ENCODE measurements at regions not wholly inside any gene's neighbourhood (a gene's known extent, or its start where the extent isn't known, plus 50 kb on each side); places are given as distances from the start of the nearest gene placed in this dataset.

DNA sequence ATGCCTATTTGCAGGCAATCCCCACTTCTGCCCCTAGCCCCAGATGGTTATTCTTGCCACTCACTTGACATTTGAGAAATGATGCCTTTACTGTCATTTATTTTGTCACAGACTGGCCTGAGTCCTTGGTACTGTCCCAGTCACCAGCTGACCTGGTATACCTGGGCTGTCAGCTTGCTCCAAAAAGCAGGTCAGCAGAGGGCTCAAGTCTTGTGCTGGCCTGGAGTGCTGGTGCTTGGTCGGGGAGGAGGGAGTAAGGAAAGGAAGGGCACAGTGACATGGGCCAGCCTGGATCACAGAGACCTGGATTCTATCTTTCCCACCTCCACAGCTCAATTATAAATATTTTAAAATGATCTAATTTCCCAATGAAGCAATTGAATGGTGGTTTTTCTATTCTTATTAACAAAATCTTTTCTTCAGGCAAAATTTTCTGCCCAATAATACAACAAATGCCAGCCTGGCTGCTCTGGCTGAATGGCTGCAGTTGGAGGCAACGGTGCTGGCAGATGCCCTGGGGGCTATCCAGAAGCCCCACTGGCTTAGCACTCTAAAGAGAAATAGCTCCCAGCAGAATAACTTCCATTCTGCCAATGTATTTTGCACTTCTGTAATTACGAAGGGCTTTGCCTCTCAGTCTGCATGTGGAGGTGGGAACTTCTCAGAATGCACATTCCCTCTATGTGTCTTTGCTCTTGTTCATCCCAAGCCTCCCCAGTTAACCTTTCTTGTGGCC lies 160.6 kb downstream of the GADD45G start:
- TF ChIP-seq EZH2phosphoT487 (IDR thresholded peaks at IDR 0.05; ENCODE audit: low read depth, severe bottlenecking, unreplicated experiment): no peak
- TF ChIP-seq, protein P1, sequence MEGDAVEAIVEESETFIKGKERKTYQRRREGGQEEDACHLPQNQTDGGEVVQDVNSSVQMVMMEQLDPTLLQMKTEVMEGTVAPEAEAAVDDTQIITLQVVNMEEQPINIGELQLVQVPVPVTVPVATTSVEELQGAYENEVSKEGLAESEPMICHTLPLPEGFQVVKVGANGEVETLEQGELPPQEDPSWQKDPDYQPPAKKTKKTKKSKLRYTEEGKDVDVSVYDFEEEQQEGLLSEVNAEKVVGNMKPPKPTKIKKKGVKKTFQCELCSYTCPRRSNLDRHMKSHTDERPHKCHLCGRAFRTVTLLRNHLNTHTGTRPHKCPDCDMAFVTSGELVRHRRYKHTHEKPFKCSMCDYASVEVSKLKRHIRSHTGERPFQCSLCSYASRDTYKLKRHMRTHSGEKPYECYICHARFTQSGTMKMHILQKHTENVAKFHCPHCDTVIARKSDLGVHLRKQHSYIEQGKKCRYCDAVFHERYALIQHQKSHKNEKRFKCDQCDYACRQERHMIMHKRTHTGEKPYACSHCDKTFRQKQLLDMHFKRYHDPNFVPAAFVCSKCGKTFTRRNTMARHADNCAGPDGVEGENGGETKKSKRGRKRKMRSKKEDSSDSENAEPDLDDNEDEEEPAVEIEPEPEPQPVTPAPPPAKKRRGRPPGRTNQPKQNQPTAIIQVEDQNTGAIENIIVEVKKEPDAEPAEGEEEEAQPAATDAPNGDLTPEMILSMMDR (IDR thresholded peaks at IDR 0.05; ENCODE audit: poor library complexity): no peak

All from hepatocyte (in vitro differentiated cells).